GM21390 (cell line): ENCODE measurements at regions not wholly inside any gene's neighbourhood (a gene's known extent, or its start where the extent isn't known, plus 50 kb on each side); places are given as distances from the start of the nearest gene placed in this dataset.

Experiments
- ATAC-seq: cut with Tn5 transposase; IDR thresholded peaks from one replicate; pipeline ENCODE4 v1.9.1; 2021; ENCODE audit not compliant: unreplicated experiment

- no peak for ATAC-seq
Observed at GRCh38 chr21:35938446-35938845, 121.9 kb downstream of the SETD4 start.

DNA sequence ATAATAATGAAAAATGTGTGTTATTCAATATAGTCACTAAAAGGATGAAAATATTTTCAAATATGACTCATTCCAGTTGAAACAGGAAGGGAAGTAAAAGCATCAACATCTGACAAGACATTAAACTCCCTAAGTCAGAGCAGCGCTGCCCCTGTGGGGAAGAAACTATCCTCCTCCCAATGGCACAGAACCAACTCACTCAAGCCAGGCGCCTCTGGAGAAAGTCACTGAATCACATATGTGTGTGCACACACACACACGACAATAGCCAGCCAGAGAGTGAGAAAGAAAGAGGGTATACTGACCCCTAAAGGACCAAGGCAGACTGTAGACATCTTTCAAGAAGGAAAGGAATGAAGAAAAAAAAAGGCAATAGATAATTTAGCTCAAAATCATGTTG, 126.9 kb downstream of the SETD4 start:
- ATAC-seq = no peak

GRCh38 chr21:35932232-35932911, 128.0 kb downstream of the SETD4 start:
- peak; percentile 97 for ATAC-seq

GRCh38 chr21:35929901-35930300, 130.4 kb downstream of the SETD4 start:
- no peak for ATAC-seq

DNA sequence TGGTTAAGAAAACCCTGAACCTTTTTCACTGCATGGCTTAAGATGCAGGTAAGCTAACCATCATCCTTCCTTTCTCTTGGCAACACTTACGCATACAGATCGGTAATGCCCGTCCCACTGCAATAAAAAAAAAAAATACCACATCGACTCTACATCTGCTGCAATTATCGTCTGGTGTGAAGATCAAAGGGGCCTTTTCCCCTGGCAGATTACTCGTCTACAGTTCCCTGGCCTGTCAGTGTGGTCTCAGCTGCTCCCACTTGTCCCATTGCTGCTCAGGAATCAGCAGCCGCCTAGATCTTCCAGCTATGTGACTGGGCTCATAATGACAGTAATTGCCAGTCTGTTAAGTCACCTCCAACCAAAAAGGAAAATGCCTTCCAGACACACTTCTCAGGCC, 133.1 kb downstream of the SETD4 start:
- ATAC-seq = no peak

- ATAC-seq = no peak
Observed at GRCh38 chr21:35926003-35926740, 134.2 kb downstream of the SETD4 start.

- ATAC-seq = no peak
Observed at GRCh38 chr21:35925497-35925896, 134.8 kb downstream of the SETD4 start.

DNA sequence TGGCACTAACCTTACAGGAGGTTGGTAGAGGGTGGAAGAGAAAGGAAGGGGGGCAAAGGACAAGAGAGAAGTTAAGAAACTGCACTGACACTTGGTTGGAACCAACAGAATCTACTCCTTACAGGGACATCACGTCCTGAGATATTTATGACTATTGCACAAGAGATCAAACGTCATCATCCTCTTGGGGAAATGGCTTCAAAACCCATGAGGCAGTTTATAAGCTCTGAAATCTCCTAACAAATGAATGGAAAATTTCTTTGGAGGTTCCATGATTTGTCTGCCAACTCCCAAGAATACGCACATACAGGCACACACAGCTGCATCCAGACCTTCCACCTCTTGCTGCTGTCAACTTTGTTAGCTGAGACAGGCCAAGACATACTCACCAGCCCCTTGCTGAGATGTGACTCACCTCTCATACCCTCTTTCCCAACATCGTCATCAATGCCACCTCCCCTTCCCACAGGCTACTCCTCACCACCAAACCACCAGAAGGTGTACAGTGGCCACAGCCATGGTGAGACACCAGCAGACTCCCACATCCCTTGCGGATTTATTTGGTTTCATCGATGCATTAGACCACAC, 135.5 kb downstream of the SETD4 start:
- ATAC-seq = no peak

GRCh38 chr21:35923971-35924370, 136.4 kb downstream of the SETD4 start:
- ATAC-seq = no peak

DNA sequence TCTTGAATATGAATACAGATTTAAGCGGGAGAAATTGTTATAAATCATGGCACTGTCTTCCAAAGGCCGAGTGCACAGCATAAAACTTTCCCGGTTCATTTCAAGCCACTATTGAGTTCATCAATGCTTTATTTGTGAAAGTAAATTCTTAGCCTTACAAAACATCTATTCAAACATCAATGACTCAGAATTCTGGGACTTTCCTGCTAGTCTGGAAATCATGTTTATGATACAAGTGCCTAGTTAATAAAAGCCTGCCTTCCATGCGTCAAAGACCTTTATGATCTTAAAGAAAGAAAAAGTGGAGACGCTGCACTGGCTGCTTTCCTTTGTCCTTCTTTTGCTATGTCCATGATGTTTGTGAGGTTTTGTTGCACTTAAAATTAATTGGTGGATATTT, 137.7 kb downstream of the SETD4 start:
- ATAC-seq = no peak

DNA sequence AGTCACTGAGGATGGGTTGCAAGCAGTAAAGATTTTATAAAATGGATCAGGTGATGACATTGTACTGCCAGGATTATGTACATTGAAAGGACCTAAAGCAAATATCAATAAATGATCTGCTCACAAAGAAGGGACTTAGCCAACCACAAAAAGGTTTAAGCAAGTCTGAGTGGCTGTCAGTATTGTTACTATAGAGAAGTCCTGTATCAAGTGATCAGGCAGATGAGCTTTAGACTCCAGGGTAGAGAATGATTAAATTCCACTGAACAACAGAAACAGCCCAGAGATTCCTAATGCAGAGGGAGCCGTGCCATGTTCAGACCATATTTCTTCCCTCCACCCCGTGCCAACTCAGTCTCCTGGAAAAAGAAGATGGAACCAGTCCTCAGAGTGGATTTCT, 138.9 kb downstream of the SETD4 start:
- ATAC-seq = no peak

DNA sequence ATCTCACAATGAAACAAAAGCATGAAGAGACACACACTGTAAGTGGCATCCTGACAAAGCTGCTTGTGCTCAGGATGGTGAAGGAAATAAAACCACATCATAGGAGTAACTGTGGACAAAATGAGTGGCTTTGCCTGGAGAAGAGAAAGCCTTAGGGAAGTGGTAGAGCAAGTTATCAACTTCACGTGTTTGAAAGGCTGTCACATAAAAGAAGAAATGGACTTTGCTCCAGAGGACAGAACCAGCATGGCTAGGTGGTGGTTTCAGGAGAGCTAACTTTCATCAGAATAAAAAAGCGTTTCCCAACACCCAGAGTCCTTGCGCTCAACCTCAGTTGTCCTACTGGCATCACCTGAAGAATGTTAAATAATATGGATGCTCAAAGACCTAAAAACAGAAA, 139.9 kb downstream of the SETD4 start:
- no peak for ATAC-seq

DNA sequence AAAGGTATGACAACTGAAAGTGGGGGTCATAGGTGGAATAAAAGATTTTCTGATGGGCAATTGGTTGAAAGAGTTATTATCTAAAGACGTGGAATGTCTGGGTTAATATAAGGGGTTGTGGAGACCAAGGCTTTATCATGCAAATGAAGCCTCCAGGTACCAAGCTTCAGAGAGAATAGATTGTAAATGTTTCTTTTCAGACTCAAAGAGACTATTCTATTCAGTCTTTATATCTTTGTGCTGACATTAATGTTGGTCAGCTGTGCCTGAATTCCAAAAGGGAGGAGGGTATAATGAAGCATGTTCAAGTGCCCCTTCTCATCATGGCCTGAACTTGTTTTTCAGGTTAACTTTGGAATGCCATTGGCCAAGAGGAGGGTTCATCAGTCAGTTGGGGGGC, 145.3 kb downstream of the SETD4 start:
- ATAC-seq = no peak

DNA sequence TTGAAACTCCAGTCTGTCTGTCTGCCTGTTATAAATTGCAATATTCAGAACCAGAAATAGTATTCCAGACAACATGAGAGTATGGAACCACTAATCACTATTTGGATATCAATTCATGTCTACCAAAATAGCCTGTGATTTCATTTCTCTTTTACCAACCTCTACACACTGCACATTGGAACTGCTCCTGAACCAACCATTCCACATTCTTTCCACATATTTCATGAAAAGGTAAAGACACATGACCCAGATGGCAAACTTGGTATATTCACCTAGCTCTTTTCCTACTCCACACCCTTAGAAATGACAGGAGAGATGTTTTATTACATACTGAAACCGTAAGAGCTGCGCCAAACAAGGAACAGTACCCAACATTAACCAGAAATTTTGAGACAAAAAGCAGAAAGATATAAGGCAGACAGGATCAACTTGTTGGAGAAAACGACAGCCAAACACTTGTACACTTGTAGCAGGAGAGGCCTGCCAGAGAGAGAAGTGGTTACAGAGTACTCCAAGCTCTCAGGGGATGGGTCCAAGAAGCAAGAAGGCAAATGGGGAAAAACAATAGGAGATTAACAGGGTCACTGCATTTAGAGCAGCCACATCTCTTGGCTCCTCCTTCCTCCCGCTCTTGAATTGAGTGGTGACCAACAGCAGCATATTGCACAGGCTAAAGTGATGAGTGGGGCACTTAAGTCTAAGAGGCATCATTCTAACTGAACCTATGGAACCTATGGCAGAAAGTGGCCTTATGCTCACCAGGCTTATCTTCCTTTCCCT, 148.7 kb downstream of the SETD4 start:
- ATAC-seq = no peak

GRCh38 chr21:35909456-35910223, 150.7 kb downstream of the SETD4 start:
- no peak for ATAC-seq

DNA sequence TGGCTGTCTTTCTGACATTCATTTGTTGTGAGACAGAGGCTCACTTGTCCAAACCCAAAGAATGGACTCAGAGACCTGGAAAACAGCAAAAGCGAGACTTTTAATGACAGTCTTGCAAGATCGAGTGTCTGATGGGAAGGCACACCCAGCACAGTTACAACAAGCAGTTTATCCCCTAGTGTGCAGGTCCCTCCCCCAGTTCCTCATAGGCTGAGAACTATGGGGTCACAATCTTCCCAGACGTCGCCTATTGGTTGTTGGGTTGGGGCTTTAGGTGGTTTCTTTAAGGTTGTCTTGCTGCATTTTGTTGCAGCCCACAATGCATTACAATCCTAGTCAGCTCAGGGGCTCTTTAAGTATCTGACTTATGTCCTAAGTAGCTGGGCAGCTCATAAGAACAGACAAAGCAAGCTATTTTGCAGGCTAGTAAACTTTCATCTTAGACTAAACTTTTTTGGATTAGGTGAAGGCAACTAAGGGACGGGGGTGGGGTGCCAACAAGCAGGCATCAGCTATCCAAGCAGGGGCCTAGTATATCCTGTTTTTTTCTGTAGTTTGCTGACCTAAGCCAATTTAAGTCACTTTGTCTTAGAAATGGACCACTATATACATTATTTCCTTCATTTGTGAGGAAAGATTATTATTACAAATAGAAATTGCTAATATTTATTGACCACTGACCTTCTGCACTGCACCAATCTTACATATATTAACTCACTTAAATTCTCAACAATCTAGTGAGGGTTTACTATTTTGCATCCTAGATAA, 151.8 kb downstream of the SETD4 start:
- ATAC-seq = no peak

DNA sequence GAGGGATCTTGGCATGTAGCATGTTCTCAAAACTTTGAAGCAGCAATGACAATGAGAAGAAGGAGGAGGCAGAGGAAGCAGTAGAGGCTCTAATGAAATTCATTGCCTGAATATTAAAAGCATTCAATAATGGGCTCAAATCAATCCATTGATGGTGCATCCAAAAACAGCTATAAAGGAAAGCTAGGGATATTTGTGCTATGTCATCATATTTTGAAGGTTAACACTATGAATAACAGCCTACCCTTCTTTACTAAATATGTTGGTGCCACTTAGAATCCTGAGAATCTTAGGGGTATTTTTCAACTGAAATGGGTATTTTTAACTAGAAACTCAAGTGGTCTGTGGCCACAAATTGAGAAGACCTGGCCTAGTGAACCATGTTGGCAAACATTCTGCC, 153.7 kb downstream of the SETD4 start:
- ATAC-seq = no peak

DNA sequence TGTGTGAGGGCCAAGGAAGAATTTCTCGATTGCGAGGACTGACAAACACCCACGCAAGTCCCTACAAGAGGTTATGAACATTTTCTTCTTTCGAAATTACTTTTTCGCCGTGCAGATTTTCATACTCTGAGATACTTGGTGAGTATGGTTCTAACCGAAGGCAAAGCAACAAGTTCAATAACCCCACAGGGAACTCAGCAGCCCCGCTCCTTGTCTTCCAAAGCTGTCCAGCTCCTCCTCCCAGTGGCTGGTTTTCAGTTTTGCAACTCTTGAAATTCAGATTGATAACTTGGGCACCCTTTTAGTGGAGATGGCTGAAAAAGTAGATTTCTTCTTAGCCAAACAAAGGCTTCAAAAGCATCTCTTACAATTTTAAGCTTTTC, 154.4 kb downstream of the SETD4 start:
- ATAC-seq = no peak

DNA sequence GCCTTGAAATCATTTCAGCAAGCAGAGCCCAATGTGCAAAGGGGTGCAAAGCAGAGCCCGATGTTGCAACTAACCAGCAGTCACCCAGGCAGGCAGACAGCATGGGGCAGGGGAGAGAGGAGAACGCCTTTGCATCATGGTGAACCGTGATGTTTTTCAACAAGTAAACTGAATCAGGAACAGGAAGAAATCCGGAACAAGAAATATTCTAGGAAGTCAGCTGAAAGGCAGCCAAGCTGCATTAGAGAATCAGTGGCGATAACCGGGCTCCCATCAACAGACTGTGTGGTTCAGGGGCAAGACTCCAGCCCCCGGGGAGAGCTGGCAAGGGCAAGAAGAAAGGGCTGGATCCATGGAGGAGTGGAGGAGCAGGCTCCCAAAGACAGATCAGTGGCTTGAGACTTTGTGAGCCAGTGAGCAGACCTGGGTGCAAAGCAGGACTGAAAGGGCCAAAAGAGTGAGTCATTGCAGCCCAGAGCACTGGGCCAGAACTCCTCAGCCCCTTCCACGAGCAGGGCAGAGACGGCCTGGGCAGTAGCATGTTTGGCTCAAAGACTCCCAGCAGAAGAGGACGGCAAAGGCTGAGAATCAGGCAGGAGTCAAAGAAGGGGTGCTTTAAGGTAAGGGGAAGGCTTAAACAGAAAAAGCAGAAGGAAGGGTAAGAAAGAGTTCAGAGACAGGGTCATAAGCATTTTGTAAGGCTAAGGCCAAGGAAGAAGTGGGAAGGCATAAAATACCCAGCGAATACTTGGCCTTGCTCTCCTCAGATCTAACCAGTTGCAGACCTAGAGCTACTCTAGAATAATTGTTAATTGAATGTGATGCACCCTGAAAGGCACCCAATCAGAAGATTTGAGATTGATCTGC, 155.0 kb downstream of the SETD4 start:
- ATAC-seq = no peak
